Hepatocyte (in vitro differentiated cells): ENCODE measurements at regions not wholly inside any gene's neighbourhood (a gene's known extent, or its start where the extent isn't known, plus 50 kb on each side); places are given as distances from the start of the nearest gene placed in this dataset.
"Not testable (repeated sequence)": the region's sequence is repeated elsewhere in the genome, so short reads cannot be mapped to it uniquely, and the experiment has no call there.

Source experiments
- DNase-seq: peaks from one replicate; pipeline ENCODE4 v3.0.0-alpha.2; 2016; ENCODE audit warnings: low spot score
- H2AFZ ChIP-seq: fragments of 200-600 bp; sonication (generic); 2 replicates; pipeline ENCODE4 v1.6.0; 2016; ENCODE audit warnings: antibody characterized with exemption, mild to moderate bottlenecking
- H3K27ac ChIP-seq: fragments of 200-600 bp; sonication (generic); 2 replicates; pipeline ENCODE4 v1.5.1; 2016; ENCODE audit warnings: mild to moderate bottlenecking
- H3K27me3 ChIP-seq: fragments of 200-600 bp; sonication (generic); 2 replicates; pipeline ENCODE4 v1.6.1; 2016
- H3K36me3 ChIP-seq: fragments of 200-600 bp; sonication (generic); replicated peaks from 2 replicates; pipeline ENCODE4 v1.5.1; 2016; ENCODE audit warnings: low read depth; ENCODE audit not compliant: insufficient read depth
- H3K4me1 ChIP-seq: fragments of 200-600 bp; sonication (generic); 2 replicates; pipeline ENCODE4 v1.5.1; 2016; ENCODE audit warnings: mild to moderate bottlenecking, moderate library complexity; ENCODE audit not compliant: insufficient read depth
- H3K4me2 ChIP-seq: fragments of 200-600 bp; sonication (generic); 2 replicates; pipeline ENCODE4 v1.6.0; 2016
- H3K4me3 ChIP-seq: fragments of 200-600 bp; sonication (generic); 2 replicates; pipeline ENCODE4 v1.5.1; 2016; ENCODE audit warnings: mild to moderate bottlenecking
- H3K79me2 ChIP-seq: fragments of 200-600 bp; sonication (generic); 2 replicates; pipeline ENCODE4 v1.6.0; 2017; ENCODE audit warnings: mild to moderate bottlenecking
- H3K9me2 ChIP-seq: fragments of 200-600 bp; sonication (generic); replicated peaks from 2 replicates; pipeline ENCODE4 v1.6.0; 2017; ENCODE audit warnings: mild to moderate bottlenecking; ENCODE audit not compliant: insufficient read depth
- H3K9me3 ChIP-seq: fragments of 200-600 bp; sonication (generic); 2 replicates; pipeline ENCODE4 v1.5.1; 2016; ENCODE audit warnings: low read depth, mild to moderate bottlenecking
- H4K20me1 ChIP-seq: fragments of 200-600 bp; sonication (generic); 2 replicates; pipeline ENCODE4 v1.6.0; 2016; ENCODE audit warnings: mild to moderate bottlenecking; ENCODE audit not compliant: insufficient read depth, poor library complexity, severe bottlenecking
- CTCF ChIP-seq: fragments of 200-600 bp; sonication (generic); IDR thresholded peaks from 2 replicates; pipeline ENCODE4 v1.5.1; 2016; ENCODE audit warnings: antibody characterized with exemption, mild to moderate bottlenecking; ENCODE audit not compliant: poor library complexity
- EZH2 ChIP-seq: fragments of 200-600 bp; sonication (generic); IDR thresholded peaks from 2 replicates; pipeline ENCODE4 v1.6.1; 2016; ENCODE audit warnings: antibody characterized with exemption, mild to moderate bottlenecking, borderline replicate concordance
- EZH2phosphoT487 ChIP-seq: fragments of 200-600 bp; sonication (generic); IDR thresholded peaks from one replicate; pipeline ENCODE4 v1.6.1; 2018; ENCODE audit warnings: antibody characterized with exemption, mild to moderate bottlenecking, low read depth, moderate library complexity; ENCODE audit not compliant: unreplicated experiment, severe bottlenecking
- WGBS: methylation state at CpG from one replicate; pipeline ENCODE4 v1.1.6; 2016; ENCODE audit warnings: low lambda C conversion rate; ENCODE audit errors: missing lambda C conversion rate; 5-methylcytosine and 5-hydroxymethylcytosine counted together

- DNase-seq, result no peak
- TF ChIP-seq CTCF, result no peak
- no peak for TF ChIP-seq EZH2
- TF ChIP-seq EZH2phosphoT487, result no peak
- Histone ChIP-seq H4K20me1 (no peaks in the 10 kb centered on the region), H3K9me3 (no peaks in the 10 kb centered on the region), H3K27ac (no peak overlapping the region), H3K4me2 (no peak overlapping the region), H3K9me2 (no peaks in the 10 kb centered on the region), H3K36me3 (no peaks in the 10 kb centered on the region), H3K4me1 (no peaks in the 10 kb centered on the region), H3K79me2 (no peaks in the 10 kb centered on the region), H3K27me3 (no peaks in the 10 kb centered on the region), H2AFZ (no peak overlapping the region), H3K4me3 (no peak overlapping the region)
- WGBS, result 88% methylated on average over 2 of the region's 2 CpGs
Observed at GRCh38 chr2:144905956-144906355, 386.0 kb upstream of the ZEB2 start.

GRCh38 chr2:144904612-144905011, 384.7 kb upstream of the ZEB2 start:
- TF ChIP-seq EZH2, result no peak
- no peak for TF ChIP-seq EZH2phosphoT487
- no peak for TF ChIP-seq CTCF
- Histone ChIP-seq H3K4me3 (no peak overlapping the region), H2AFZ (no peak overlapping the region), H3K79me2 (no peaks in the 10 kb centered on the region), H3K4me1 (no peaks in the 10 kb centered on the region), H3K9me2 (no peaks in the 10 kb centered on the region), H3K27me3 (no peaks in the 10 kb centered on the region), H3K4me2 (no peak overlapping the region), H3K27ac (no peak overlapping the region), H3K36me3 (no peaks in the 10 kb centered on the region), H4K20me1 (no peaks in the 10 kb centered on the region), H3K9me3 (no peaks in the 10 kb centered on the region)
- DNase-seq, result no peak
- 97% methylated on average over 3 of the region's 3 CpGs for whole genome bisulfite sequencing

GRCh38 chr2:144903045-144903444, 383.1 kb upstream of the ZEB2 start:
- DNase-seq, H3K9me2 ChIP-seq, H3K27me3 ChIP-seq, H3K4me2 ChIP-seq, H2AFZ ChIP-seq, H3K9me3 ChIP-seq, H3K36me3 ChIP-seq, H3K4me1 ChIP-seq, H3K79me2 ChIP-seq, H3K27ac ChIP-seq, H3K4me3 ChIP-seq, H4K20me1 ChIP-seq: not testable (repeated sequence)
- WGBS, result 77% methylated on average over 15 of the region's 19 CpGs

GRCh38 chr2:144901386-144901785, 381.5 kb upstream of the ZEB2 start:
- not testable (repeated sequence) for H3K4me3 ChIP-seq, H3K36me3 ChIP-seq, H2AFZ ChIP-seq, H4K20me1 ChIP-seq, H3K79me2 ChIP-seq, H3K4me1 ChIP-seq, H3K4me2 ChIP-seq, H3K27me3 ChIP-seq, H3K27ac ChIP-seq, H3K9me3 ChIP-seq, H3K9me2 ChIP-seq, DNase-seq
- 75% methylated on average over 4 of the region's 4 CpGs for WGBS

- Histone ChIP-seq H3K9me3 (no peaks in the 10 kb centered on the region), H3K4me2 (no peak overlapping the region), H3K4me3 (no peak overlapping the region), H3K36me3 (no peaks in the 10 kb centered on the region), H3K9me2 (no peaks in the 10 kb centered on the region), H4K20me1 (no peaks in the 10 kb centered on the region), H3K4me1 (no peaks in the 10 kb centered on the region), H3K27ac (no peak overlapping the region), H3K27me3 (no peaks in the 10 kb centered on the region), H3K79me2 (no peaks in the 10 kb centered on the region), H2AFZ (no peak overlapping the region)
- TF ChIP-seq EZH2phosphoT487 (no peak), CTCF (no peak), EZH2 (no peak)
- 80% methylated on average over 1 of the region's 1 CpG for WGBS
- DNase-seq, result no peak
Observed at GRCh38 chr2:144896341-144896740, 376.4 kb upstream of the ZEB2 start.
